T-helper 2 cell treated with Interferon-gamma antibody and Interleukin-4, amounts not matched to agents 100 ng/mL and 5 ng/mL, for 36 hours (primary cell): ENCODE measurements at regions not wholly inside any gene's neighbourhood (a gene's known extent, or its start where the extent isn't known, plus 50 kb on each side); places are given as distances from the start of the nearest gene placed in this dataset.

ENCODE experiments used
- intact Hi-C: fragments of 100-400 bp; cut with micrococcal nuclease; formaldehyde crosslinking; loops from one replicate; pipeline ENCODE4 v1.15.1; 2023

- intact Hi-C loops = loop anchor here (10.0 kb wide), 1 partner anchor 1107 kb away; no protein-coding TSS in a partner anchor
Measured at GRCh38 chr5:164671640-164672039, 1166.2 kb downstream of the MAT2B start.

GRCh38 chr5:164672205-164672604 lies 1166.8 kb downstream of the MAT2B start:
- intact Hi-C loops = loop anchor here (10.0 kb wide), 1 partner anchor 1107 kb away; no protein-coding TSS in a partner anchor

GRCh38 chr5:164672931-164673694 lies 1167.7 kb downstream of the MAT2B start:
- intact Hi-C loops = loop anchor here (10.0 kb wide), 1 partner anchor 1108 kb away; no protein-coding TSS in a partner anchor

GRCh38 chr5:164679461-164679860 lies 1174.0 kb downstream of the MAT2B start:
- intact Hi-C loops = loop anchor here (10.0 kb wide), 1 partner anchor 1115 kb away; no protein-coding TSS in a partner anchor

- intact Hi-C loops = no loop called here
Measured at GRCh38 chr5:164680216-164680615, 1174.8 kb downstream of the MAT2B start.

- intact Hi-C loops = no loop called here
Measured at GRCh38 chr5:164680812-164681520, 1175.5 kb downstream of the MAT2B start.

- intact Hi-C loops = no loop called here
Measured at GRCh38 chr5:164687391-164687790, 1182.0 kb downstream of the MAT2B start.

GRCh38 chr5:164688437-164688836 lies 1183.0 kb downstream of the MAT2B start:
- intact Hi-C loops = no loop called here

GRCh38 chr5:164708831-164709230 lies 1203.4 kb downstream of the MAT2B start:
- intact Hi-C loops = no loop called here

- intact Hi-C loops = no loop called here
Measured at GRCh38 chr5:164713682-164714081, 1208.3 kb downstream of the MAT2B start.

- intact Hi-C loops = no loop called here
Measured at GRCh38 chr5:164721116-164721515, 1215.7 kb downstream of the MAT2B start.

- intact Hi-C loops = no loop called here
Measured at GRCh38 chr5:164721656-164722055, 1216.2 kb downstream of the MAT2B start.

- intact Hi-C loops = no loop called here
Measured at GRCh38 chr5:164722702-164723101, 1217.3 kb downstream of the MAT2B start.

GRCh38 chr5:164727012-164727411 lies 1221.6 kb downstream of the MAT2B start:
- intact Hi-C loops = no loop called here

GRCh38 chr5:164728733-164729132 lies 1223.3 kb downstream of the MAT2B start:
- intact Hi-C loops = no loop called here

- intact Hi-C loops = no loop called here
Measured at GRCh38 chr5:164735334-164735733, 1229.9 kb downstream of the MAT2B start.

- intact Hi-C loops = no loop called here
Measured at GRCh38 chr5:164741376-164741775, 1236.0 kb downstream of the MAT2B start.

GRCh38 chr5:164742025-164742424 lies 1236.6 kb downstream of the MAT2B start:
- intact Hi-C loops = no loop called here

- intact Hi-C loops = no loop called here
Measured at GRCh38 chr5:164746723-164747122, 1241.3 kb downstream of the MAT2B start.

- intact Hi-C loops = no loop called here
Measured at GRCh38 chr5:164747371-164747770, 1242.0 kb downstream of the MAT2B start.

GRCh38 chr5:164748861-164749260 lies 1243.4 kb downstream of the MAT2B start:
- intact Hi-C loops = no loop called here

- intact Hi-C loops = no loop called here
Measured at GRCh38 chr5:164753434-164753833, 1248.0 kb downstream of the MAT2B start.
